Neuronal stem cell (in vitro differentiated cells): ENCODE measurements at regions not wholly inside any gene's neighbourhood (a gene's known extent, or its start where the extent isn't known, plus 50 kb on each side); places are given as distances from the start of the nearest gene placed in this dataset.
A peak's percentile ranks its signal among the peaks of the same experiment; 100 is the strongest.
"Not testable (repeated sequence)": the region's sequence is repeated elsewhere in the genome, so short reads cannot be mapped to it uniquely, and the experiment has no call there.

Experiments used
- DNase-seq: peaks from one replicate; pipeline ENCODE4 v3.0.0-alpha.2; 2013; ENCODE audit warnings: low spot score
- H2AFZ ChIP-seq: one replicate; pipeline ENCODE4 v1.6.1; 2013; ENCODE audit warnings: mild to moderate bottlenecking, low read length, inconsistent platforms
- H2AK5ac ChIP-seq: 2 replicates; pipeline ENCODE4 v1.6.1; 2013; ENCODE audit warnings: low read depth, mild to moderate bottlenecking, inconsistent platforms, low read length, moderate library complexity, mixed read lengths
- H2BK120ac ChIP-seq: 2 replicates; pipeline ENCODE4 v1.6.1; 2013; ENCODE audit warnings: low read depth, mild to moderate bottlenecking, inconsistent platforms, low read length, moderate library complexity, mixed read lengths
- H2BK12ac ChIP-seq: one replicate; pipeline ENCODE4 v1.6.1; 2013; ENCODE audit warnings: low read length, inconsistent platforms
- H2BK15ac ChIP-seq: 2 replicates; pipeline ENCODE4 v1.6.1; 2013; ENCODE audit warnings: mild to moderate bottlenecking, low read length, inconsistent platforms, mixed read lengths
- H2BK5ac ChIP-seq: one replicate; pipeline ENCODE4 v1.6.1; 2013; ENCODE audit warnings: inconsistent platforms, mild to moderate bottlenecking, low read length, moderate library complexity
- H3K14ac ChIP-seq: one replicate; pipeline ENCODE4 v1.6.1; 2013; ENCODE audit warnings: low read length, inconsistent platforms
- H3K18ac ChIP-seq: 2 replicates; pipeline ENCODE4 v1.6.1; 2013; ENCODE audit warnings: low read length, inconsistent platforms
- H3K23ac ChIP-seq: 2 replicates; pipeline ENCODE4 v1.6.1; 2013; ENCODE audit warnings: low read depth, mild to moderate bottlenecking, mixed read lengths, low read length, inconsistent platforms; ENCODE audit not compliant: poor library complexity
- H3K27ac ChIP-seq: replicated peaks from 3 replicates; pipeline ENCODE4 v1.5.1; 2013; ENCODE audit warnings: low read length, inconsistent platforms
- H3K27me3 ChIP-seq, 3 experiments: 2 replicates each; pipeline ENCODE4 v1.6.1; 2013; ENCODE audit warnings: low read length in 3 of 3, mild to moderate bottlenecking in 2 of 3, inconsistent platforms in 1 of 3, low read depth in 1 of 3, mixed read lengths in 1 of 3, moderate library complexity in 1 of 3; ENCODE audit not compliant: control insufficient read depth in 3 of 3, insufficient read depth in 3 of 3
- H3K36me3 ChIP-seq, 2 donors: replicated peaks in 1 of 2; 2 replicates each; pipeline ENCODE4 v1.6.1; 2013; ENCODE audit warnings: low read length in 2 of 2; ENCODE audit not compliant: control insufficient read depth in 2 of 2, insufficient read depth in 2 of 2
- H3K4ac ChIP-seq: 2 replicates; pipeline ENCODE4 v1.6.1; 2013; ENCODE audit warnings: inconsistent platforms, mild to moderate bottlenecking, low read length, moderate library complexity
- H3K4me1 ChIP-seq, 2 donors: 1 replicate in 1 of 2; 2 replicates in 1 of 2; pipeline ENCODE4 v1.6.1; 2013; ENCODE audit warnings: low read length in 2 of 2, low read depth in 1 of 2; ENCODE audit not compliant: control insufficient read depth in 2 of 2, insufficient read depth in 1 of 2
- H3K4me2 ChIP-seq: one replicate; pipeline ENCODE4 v1.6.1; 2013; ENCODE audit warnings: mild to moderate bottlenecking, low read length, inconsistent platforms; ENCODE audit not compliant: insufficient read depth, poor library complexity, severe bottlenecking
- H3K4me3 ChIP-seq, 2 donors: 2 replicates each; pipeline ENCODE4 v1.5.1; 2013; ENCODE audit warnings: low read length in 2 of 2, mild to moderate bottlenecking in 2 of 2, inconsistent platforms in 1 of 2, moderate library complexity in 1 of 2
- H3K79me1 ChIP-seq: one replicate; pipeline ENCODE4 v1.6.1; 2013; ENCODE audit warnings: low read depth, mild to moderate bottlenecking, inconsistent platforms, low read length, moderate library complexity
- H3K9ac ChIP-seq: one replicate; pipeline ENCODE4 v1.6.1; 2013; ENCODE audit warnings: mild to moderate bottlenecking, low read depth, low read length, inconsistent platforms; ENCODE audit not compliant: poor library complexity
- H3K9me3 ChIP-seq, 2 donors: replicated peaks in 1 of 2; 2 replicates each; pipeline versions ENCODE3 to v1.6.1; 2013; ENCODE audit warnings: low read length in 2 of 2, mild to moderate bottlenecking in 2 of 2, inconsistent platforms in 1 of 2, low read depth in 1 of 2, mixed read lengths in 1 of 2, moderate library complexity in 1 of 2; ENCODE audit not compliant: control insufficient read depth in 2 of 2, insufficient read depth in 1 of 2
- H4K8ac ChIP-seq: one replicate; pipeline ENCODE4 v1.6.1; 2013; ENCODE audit warnings: low read depth, mild to moderate bottlenecking, inconsistent platforms, low read length, moderate library complexity
- H4K91ac ChIP-seq: one replicate; pipeline ENCODE4 v1.6.1; 2013; ENCODE audit warnings: low read length, low read depth, mild to moderate bottlenecking, inconsistent platforms; ENCODE audit not compliant: poor library complexity
- WGBS, 2 donors: extraction: QIAGEN DNeasy Blood & Tissue Kit; methylation state at CpG; one replicate each; pipeline ENCODE4 v1.1.7; 2013; ENCODE audit warnings: missing lambda C conversion rate in 2 of 2, mixed read lengths in 1 of 2; ENCODE audit not compliant: insufficient read length in 2 of 2, insufficient replicate concordance in 1 of 2; ENCODE audit errors: extremely low coverage in 2 of 2; 5-methylcytosine and 5-hydroxymethylcytosine counted together

GRCh38 chr14:106196459-106196858, 670.1 kb downstream of the TMEM121 start:
- not testable (repeated sequence) for H3K9ac ChIP-seq, H2AFZ ChIP-seq, H2BK15ac ChIP-seq, H2BK5ac ChIP-seq, H3K27ac ChIP-seq, H3K4me3 ChIP-seq, DNase-seq, H3K4ac ChIP-seq, H3K14ac ChIP-seq, H3K79me1 ChIP-seq, H3K4me1 ChIP-seq, H4K8ac ChIP-seq, H4K91ac ChIP-seq, H2AK5ac ChIP-seq, H3K18ac ChIP-seq, H3K36me3 ChIP-seq, H2BK12ac ChIP-seq, H2BK120ac ChIP-seq, H3K23ac ChIP-seq, H3K4me2 ChIP-seq
- no CpG with 5 or more reads among the region's 7 CpGs for WGBS, 2 donors
- H3K27me3 ChIP-seq = peaks cover 0 to 11% (median 0%) of the 10 kb centered on the region in 3 experiments
- peaks cover 0 to 15% of the 10 kb centered on the region in 2 donors for H3K9me3 ChIP-seq

GRCh38 chr14:106197264-106197663, 670.9 kb downstream of the TMEM121 start:
- not testable (repeated sequence) for H3K79me1 ChIP-seq, H2BK12ac ChIP-seq, H3K27ac ChIP-seq, H3K18ac ChIP-seq, H2AFZ ChIP-seq, H3K36me3 ChIP-seq, H4K8ac ChIP-seq, H3K4ac ChIP-seq, H3K9ac ChIP-seq, DNase-seq, H2BK15ac ChIP-seq, H3K23ac ChIP-seq, H2BK120ac ChIP-seq, H3K4me1 ChIP-seq, H3K4me2 ChIP-seq, H3K4me3 ChIP-seq, H4K91ac ChIP-seq, H2BK5ac ChIP-seq, H3K14ac ChIP-seq, H2AK5ac ChIP-seq
- Histone ChIP-seq H3K27me3 (peaks cover 0 to 13% (median 0%) of the 10 kb centered on the region in 3 experiments), H3K9me3 (peaks cover 0 to 17% of the 10 kb centered on the region in 2 donors)
- no CpG with 5 or more reads among the region's 4 CpGs for WGBS, 2 donors

GRCh38 chr14:106199097-106199496, 672.7 kb downstream of the TMEM121 start:
- no peaks in the 10 kb centered on the region for H3K36me3 ChIP-seq
- no peak overlapping the region for H2BK5ac ChIP-seq
- no peak overlapping the region for H3K23ac ChIP-seq
- peaks cover 0 to 17% (median 0%) of the 10 kb centered on the region in 3 experiments for H3K27me3 ChIP-seq
- no peak overlapping the region for H3K27ac ChIP-seq
- H3K9ac ChIP-seq = no peak overlapping the region
- WGBS, 2 donors = no CpG with 5 or more reads among the region's 12 CpGs
- no peak overlapping the region for H3K4ac ChIP-seq
- no peak overlapping the region for H2AK5ac ChIP-seq
- H2BK12ac ChIP-seq = no peak overlapping the region
- H3K79me1 ChIP-seq = no peaks in the 10 kb centered on the region
- no peak overlapping the region for H2AFZ ChIP-seq
- H2BK15ac ChIP-seq = no peak overlapping the region
- H3K4me2 ChIP-seq = no peak overlapping the region
- DNase-seq = no peak
- H2BK120ac ChIP-seq = no peak overlapping the region
- H3K18ac ChIP-seq = no peak overlapping the region
- H3K4me1 ChIP-seq = no peaks in the 10 kb centered on the region
- H4K8ac ChIP-seq = no peak overlapping the region
- no peak overlapping the region for H4K91ac ChIP-seq
- H3K9me3 ChIP-seq = peaks cover 0 to 26% of the 10 kb centered on the region in 2 donors
- H3K14ac ChIP-seq = no peak overlapping the region
- H3K4me3 ChIP-seq = peak overlapping the region in 1 of 2 donors; percentile 16

GRCh38 chr14:106200541-106201315, 674.3 kb downstream of the TMEM121 start:
- H2BK120ac ChIP-seq = no peak overlapping the region
- H3K4ac ChIP-seq = no peak overlapping the region
- H3K9me3 ChIP-seq = peaks cover 0 to 31% of the 10 kb centered on the region in 2 donors
- no peak overlapping the region for H2AFZ ChIP-seq
- no peaks in the 10 kb centered on the region for H3K79me1 ChIP-seq
- WGBS, 2 donors = no CpG with 5 or more reads among the region's 25 CpGs
- H2BK15ac ChIP-seq = no peak overlapping the region
- H3K4me3 ChIP-seq = no peak overlapping the region
- no peak for DNase-seq
- H3K27me3 ChIP-seq = peaks cover 0 to 20% (median 0%) of the 10 kb centered on the region in 3 experiments
- H3K4me1 ChIP-seq = no peaks in the 10 kb centered on the region
- no peak overlapping the region for H4K91ac ChIP-seq
- no peak overlapping the region for H2AK5ac ChIP-seq
- H3K23ac ChIP-seq = no peak overlapping the region
- H3K9ac ChIP-seq = no peak overlapping the region
- no peak overlapping the region for H4K8ac ChIP-seq
- no peak overlapping the region for H2BK12ac ChIP-seq
- H3K14ac ChIP-seq = no peak overlapping the region
- H3K27ac ChIP-seq = no peak overlapping the region
- no peak overlapping the region for H3K4me2 ChIP-seq
- H3K36me3 ChIP-seq = no peaks in the 10 kb centered on the region
- no peak overlapping the region for H2BK5ac ChIP-seq
- no peak overlapping the region for H3K18ac ChIP-seq
